ENCODE measurements at regions not wholly inside any gene's neighbourhood (a gene's known extent, or its start where the extent isn't known, plus 50 kb on each side); places are given as distances from the start of the nearest gene placed in this dataset.

DNA sequence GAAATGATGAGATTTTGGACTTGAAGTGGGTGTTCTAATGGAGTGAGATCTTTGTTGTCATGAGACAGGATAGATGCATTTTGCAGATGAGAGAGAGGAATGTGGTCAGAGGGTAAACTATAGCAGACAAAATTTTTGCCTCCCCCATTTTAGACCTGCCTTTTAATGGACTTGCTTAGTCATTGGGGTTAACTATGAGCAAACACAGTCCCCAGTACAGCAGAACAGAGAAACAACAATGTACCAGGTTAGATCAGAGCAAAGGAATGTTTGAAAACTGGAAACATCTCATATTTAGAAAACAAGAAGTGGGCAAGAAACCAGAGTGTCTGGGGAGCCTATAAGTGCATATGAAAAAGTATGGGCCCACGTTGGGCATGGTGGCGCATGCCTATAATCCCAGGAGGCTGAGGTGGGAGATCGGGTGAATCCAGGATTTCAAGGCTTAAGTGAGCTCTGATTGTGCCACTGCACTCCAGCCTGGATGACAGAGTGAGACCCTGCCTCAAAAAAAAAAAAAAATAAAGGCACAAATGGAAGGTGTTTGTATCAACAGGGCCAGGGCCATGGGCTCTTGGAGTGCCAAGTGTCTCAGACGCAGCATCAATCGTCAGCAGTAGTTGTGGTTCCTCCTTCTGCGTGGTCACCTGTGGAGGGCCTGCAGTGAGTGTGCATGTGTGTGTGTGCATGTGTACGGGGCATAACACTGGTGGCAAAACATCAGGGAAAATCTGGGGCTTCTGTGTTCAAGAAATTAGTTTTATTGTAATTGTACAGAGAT lies 214.4 kb upstream of the S1PR3 start (continued):
- TF ChIP-seq TAF7 (optimal IDR thresholded peaks at IDR 0.05; ENCODE audit: borderline replicate concordance, low read depth, low read length), result no peak

Data from H1 (cell line).